ENCODE measurements at regions not wholly inside any gene's neighbourhood (a gene's known extent, or its start where the extent isn't known, plus 50 kb on each side); places are given as distances from the start of the nearest gene placed in this dataset.
A peak's percentile ranks its signal among the peaks of the same experiment; 100 is the strongest.

DNA sequence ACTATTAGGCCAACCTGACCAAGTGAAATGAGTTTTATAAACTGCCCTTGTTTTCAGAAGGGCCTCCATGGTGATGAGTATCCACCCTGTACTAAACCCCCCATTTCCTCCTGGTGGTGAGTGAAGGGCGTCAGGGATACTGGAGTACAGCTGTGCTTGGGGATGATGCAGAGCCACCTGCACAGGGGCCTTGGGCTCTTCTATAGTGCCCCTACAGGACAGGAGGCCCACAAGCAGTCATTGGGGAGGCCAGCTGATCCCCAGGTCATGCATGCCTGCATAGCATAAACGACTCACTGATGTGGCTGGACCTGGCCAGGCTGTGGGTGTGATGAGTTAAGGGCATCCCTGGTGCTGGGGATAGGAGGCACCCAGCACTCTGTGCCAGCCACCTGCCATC lies 114.1 kb upstream of the CELF2 start:
- no peak for DNase-seq

DNA sequence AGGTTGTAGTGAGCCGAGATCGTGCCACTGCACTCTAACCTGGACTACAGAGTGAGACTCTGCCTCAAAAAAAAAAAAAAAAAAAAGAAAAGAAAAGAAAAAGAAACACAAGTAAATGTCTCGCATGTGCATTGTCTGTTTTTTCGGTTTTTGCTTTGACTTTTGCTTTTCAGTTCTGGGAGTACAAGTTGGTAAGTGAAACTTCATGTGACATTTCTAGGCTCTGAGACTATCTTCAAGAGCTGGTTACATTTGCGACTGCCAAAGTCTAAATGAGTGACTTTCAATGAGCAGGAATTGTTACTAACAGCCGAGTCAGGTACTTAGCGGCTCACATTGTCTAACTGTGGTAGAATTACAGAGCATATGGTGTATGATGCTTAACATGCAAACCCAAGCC lies 107.0 kb upstream of the CELF2 start:
- DNase-seq, result no peak

DNA sequence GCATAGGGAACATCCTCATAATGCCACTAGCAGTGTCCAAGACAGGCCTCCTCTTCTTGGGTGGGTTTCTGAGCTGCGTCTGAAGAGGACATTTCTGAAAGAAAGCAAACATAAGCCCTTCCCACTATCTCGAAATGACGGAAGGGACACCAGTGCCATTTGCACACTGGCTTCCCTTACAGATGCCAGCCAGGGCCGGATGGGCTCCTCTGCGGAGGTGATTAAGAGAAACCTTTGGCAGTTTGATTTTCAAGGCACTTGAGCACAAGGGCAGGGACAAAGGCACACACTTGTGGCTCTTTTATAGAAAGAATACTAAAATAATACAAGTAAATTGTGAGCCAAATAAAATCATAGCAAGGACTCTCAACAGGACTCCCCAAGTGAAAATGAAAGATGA lies 106.6 kb upstream of the CELF2 start:
- DNase-seq, result no peak

DNA sequence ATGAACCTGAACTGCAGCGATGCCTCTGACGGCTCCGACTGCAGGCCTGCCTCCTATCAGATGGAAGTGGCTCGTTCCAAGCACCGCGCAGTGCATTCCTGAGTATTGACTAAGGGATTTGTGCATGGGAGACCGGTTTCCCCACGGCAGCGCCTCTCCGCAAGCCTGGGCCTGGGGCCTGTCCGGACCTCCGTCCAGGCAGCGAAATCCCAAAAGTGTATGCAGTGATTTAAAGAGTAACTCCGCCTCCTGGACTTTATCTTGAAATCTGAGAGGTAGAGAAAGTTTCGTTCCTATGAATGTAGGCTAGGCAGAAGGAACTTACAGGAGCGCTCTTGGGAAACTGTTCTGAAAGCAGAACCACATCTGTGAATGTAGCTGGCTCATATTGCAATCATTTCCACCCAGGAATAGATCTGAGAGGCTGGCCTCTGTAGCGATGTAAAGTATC lies 106.2 kb upstream of the CELF2 start:
- peak; percentile 96 for DNase-seq

DNA sequence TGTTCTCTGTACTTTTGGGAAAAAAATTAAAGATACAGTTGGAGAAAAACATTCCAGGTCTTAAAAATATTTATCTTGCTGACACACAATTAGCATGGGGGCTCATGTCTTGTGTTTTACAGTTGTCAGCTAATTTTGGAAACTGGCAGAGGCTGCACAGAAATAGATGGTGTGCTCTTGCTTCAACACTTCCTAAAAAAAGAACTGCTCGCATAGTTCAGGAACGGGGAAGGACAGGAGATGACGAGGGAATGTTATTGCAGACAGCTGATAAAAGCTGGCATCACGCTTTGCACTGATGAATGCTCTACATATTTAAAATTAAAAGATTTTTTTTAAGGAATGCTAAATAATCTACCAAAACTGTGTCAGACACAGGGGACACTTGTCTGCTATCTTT lies 103.5 kb upstream of the CELF2 start:
- DNase-seq, result no peak

DNA sequence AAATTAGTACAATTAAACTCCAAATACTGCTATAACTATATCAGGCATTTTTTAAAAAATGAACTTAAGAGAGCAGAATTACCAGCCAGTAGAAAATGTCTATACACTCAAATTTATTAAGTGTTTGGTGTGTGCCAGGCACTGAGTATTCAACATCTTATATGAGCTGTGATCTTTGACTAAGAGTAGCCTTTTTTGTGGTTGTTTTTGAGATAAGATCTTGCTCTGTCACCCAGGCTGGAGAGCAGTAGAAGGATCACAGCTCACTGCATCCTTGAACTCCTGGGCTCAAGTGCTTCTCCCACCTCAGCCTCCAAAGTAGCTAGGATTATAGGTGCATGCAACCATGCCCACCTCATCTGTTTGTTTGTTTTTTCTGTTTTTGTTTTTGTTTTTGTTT lies 102.5 kb upstream of the CELF2 start:
- DNase-seq, result no peak

DNA sequence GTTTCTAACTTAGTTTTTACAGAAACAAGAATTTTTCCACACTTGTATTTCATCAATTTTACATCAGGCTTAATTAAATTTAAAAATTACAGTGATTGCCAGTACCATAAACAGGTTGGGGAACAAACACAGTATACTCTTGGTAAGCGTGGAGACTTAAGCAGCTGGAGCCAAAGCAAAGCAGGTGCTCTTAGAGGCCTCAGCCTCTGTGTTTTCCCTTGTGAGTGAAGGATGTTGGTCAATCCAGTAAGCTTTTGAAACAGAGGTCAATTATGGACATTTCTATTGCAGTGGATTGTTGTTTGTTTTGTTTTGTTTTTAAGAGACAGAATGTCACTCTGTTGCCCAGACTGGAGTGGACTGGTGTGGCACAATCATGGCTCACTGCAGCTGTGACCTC lies 100.6 kb upstream of the CELF2 start:
- no peak for DNase-seq

DNA sequence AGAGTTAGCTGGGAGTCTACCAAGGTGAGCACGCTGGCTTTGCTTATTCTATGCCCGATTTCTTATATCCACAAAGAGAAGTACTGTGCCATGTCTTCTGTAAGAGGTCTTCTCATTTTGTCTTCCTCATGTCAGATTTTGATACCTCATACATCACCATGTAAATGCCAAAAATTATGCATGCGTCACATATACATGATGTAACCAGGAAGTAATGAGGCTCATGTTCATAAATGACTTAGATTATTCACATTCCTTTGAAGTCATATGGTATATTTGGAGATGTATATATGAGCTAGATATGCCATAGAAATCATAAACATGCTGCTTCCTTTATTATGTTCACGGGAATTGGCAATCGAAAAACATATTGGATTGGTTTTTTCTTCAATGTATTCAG lies 97.7 kb upstream of the CELF2 start:
- DNase-seq, result peak; percentile 43

DNA sequence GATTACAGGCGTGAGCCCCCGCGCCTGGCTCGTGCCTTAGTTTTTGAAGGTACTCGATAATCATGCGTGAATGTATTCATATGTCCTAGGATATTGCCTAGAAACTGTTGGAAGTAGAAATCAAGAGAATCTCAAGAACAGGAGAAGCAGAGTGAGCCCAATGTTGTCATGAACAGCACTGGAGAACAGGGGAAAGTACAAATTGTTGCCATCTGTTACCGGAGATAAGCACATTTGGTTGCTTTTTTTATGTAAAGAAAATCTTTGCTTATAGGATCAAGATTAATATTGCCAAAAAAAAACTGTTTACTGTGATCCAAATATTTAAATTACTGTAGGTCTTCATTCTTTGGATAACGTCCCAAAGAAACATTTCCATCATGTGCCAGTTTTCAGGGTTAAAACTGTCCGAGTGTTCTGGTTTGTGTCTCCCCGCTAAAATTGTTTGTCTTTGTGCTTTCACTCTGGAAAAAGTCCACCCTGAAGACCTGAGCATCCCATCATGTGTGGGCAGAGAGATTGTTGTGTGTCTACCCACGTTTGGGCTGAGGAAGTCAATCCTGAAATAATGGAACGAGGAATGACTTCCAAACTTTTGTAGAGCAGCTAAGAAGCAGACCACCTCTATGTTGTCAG lies 95.7 kb upstream of the CELF2 start:
- no peak for DNase-seq

DNA sequence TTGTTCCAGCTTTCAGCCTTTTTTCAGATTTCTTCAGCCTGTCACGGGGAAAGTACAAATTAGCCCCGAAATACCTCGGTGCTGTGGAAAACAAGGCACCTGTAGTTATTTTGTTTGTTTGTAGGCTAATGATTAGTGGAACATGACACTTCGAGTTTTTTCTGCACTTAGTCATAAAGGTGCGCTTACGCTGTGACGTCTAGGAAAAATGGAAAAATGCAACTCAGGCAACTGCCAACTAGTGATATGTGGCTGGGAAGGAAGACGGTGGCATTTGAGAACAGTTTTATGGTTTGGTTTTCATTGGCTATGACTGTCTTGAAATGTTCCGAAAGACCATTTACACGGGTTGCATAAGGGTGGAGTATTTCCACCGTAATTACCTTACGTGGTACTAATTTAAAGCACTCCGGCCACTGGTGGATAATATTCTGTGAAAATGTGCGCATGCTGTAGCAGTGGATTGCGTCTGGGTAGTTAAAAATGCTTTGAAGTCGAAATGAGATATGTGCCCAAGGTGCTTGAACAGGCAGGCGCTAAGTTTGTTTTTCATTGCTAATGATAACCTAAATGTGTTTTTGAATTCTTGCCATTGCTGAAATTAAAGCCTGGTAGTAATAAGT lies 94.5 kb upstream of the CELF2 start:
- DNase-seq, result no peak

DNA sequence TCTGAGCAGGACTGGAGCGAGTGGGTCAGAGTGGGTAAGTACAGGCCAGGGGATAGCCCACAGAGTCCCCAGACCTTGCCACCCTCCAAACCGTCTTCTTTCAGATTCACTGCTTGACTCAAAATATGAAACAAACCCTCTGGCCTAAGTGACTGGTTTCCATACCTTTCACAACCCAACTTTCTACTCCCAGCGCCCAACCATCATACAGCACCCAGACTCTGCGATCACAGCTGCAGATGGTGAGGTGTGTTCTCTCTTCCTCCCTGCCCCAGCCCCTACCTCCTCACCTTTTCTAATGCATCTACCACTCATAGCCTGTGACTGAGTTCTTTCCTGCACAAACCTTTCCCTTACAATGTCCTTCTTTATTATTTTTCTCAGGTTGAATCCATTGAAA lies 92.0 kb upstream of the CELF2 start:
- DNase-seq, result no peak

DNA sequence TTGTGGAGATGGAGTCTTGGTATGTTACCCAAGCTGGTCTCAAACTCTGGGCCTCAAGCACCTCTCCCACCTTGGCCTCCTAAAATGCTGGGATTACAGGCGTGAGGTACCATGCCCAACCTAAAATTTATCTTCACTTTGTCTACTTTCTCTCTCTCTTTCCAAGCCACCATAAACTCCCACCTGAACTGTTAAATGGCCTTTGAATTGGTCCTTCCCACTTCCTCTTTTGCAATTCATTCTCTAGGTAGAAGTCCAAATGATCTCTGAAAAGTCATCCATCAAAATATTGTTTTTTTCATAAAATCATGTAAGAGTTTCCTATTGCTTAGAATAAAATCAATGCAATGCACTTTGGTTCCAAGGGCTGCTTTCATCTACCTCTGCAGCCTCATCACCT lies 90.1 kb upstream of the CELF2 start:
- DNase-seq, result no peak

DNA sequence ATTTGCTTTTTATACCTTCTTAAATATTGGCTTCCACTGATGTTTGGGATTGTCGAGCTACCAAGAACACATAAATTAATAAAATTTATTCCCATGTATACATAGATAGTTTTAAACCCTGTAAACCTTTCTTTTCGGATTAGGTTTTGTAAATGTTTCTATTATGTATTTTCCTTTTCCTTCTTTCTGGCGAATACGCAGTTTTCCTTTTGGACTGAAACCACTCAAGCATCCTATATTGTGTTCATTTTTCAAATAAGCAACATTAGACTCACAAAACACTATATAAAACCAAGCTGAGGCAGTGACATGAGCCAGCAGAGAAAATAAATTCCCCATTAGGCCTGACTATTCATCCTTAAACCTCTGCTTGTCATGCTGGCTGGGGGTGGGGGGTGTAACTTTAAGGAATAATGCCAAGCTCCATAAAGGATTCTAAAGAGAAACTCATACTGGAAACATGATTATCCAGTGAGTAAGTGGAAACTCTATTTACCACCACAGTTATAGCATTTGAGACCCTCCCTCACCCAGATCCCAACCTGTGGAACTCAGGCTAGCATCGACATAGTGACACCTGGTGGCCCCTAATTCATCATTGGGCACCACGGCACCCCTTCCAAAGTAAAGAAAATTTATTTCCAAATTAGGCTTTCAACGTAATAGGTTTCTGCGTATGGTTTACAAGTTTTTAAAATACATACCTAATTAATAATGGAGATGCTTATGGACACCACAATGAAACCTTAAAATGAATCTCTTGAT lies 86.5 kb upstream of the CELF2 start:
- DNase-seq, result no peak

DNA sequence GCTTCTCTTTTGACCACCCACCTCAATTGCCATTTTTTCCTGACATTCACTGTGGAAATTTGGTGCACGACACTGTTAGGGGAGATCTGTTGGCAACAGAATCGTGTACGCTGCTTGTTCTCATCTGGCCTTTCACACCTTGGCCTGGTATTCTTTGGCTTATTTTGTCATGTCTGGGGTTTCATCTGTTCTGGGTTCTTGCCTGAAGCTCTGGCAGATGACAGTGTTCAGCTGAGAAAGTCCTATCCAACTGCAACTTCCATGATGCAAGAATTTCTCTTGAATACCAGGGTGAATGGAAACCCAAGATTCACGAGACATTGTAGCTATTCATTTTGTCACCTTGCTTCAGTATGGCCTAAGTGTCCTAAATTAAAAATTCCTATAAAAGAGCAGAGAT lies 82.6 kb upstream of the CELF2 start:
- DNase-seq, result no peak

DNA sequence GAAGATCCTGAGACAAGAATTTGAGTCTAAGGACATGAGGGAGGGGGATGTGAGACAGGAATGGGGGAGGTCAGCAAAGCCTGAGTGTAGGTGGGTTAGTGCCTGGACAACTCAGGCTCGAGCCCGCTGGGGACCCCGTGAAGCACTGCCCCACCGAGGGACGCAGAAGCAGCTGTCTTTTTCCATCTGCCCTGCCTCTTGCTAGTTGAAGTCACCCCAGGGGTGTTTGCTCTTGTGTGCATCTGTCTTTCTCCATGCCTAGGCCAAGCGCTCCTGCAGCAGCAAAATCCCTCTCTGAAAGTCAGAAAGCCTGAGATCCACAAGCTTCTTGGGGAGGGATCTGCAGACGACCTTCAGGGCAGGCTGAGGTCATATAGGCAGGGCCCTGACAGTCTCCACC lies 79.0 kb upstream of the CELF2 start:
- no peak for DNase-seq

DNA sequence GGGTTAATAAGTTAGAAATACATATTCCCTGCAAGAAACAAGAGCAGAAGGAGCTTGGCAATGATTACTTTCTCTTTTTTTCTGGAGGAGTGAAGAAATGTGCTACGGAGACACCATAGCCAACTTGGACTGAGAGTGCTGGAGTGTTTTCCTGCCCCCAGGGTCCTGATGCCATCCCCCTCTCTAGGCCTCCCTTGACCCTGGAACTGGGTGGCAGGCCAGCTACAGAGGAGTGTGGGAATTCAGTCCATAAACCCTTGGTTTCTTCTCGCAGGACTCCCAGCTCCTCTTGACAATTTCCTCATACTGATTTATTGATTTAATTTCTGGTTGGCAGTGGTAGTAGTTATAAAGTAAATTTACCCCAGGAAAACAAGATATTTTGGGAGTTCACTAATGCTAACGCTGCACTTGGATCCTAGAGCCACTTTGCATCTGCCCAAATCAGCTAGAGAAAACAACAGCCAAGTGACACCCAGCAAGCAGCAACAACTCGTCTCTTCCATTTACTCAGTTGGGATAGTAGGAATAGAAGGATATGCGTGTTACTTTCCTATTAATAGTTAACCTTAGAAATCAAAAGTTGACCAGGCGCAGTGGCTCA lies 76.4 kb upstream of the CELF2 start:
- no peak for DNase-seq

DNA sequence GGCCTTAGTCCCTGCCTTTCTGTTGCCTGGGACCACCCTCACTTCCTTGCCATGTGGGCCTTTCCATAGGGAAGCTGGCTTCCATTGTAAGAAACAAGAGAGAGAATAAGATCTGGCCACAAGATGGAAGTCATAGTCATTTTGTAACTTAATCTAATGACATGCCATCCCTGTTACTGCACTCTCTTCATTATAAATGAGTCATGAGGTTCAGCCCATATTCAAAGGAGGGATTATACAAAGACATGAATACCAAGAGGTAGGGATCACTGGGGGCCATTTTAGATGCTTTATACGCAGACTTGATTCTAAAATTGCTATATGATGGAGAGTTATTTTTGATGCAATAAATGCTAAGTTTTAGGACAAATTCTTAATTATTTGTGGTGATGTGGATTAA lies 75.2 kb upstream of the CELF2 start:
- DNase-seq, result peak; percentile 14

DNA sequence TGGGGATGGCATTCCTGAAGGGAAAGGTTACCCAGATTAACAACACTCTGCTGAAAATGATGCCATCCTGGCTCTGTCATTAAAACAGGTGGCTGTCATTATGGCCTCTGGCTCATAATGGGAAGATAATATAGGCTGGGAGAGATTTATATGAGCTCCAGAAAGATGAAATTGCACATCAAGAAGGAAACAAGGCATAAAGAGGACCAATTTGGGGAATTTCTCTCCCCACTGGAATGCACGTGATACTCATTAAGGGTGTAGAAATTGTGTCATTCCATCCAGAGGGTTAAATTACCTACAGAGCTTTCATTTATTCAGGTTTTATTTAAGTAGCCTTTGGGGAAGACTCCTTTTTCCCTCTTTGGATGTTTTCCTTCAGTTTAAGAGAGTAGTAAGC lies 71.6 kb upstream of the CELF2 start:
- DNase-seq, result no peak

DNA sequence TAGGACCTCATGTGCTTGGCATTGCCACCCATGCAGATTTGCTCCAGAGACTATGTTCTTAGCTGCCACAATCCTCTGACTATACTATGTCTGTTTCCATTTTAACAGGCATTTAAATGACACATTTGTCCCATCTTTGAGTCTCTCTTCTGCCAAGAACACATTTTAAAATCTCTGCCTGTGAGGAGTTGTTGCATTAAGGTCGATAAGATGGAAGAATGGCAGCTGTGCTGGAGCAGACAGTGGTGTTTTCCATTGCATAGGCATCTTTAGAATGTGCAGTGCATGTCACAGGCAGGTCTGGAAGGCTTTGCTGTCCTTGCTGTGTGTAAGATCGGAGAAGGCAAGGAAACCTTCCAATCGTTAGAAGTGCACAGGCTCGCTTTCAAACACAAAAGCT lies 70.9 kb upstream of the CELF2 start:
- DNase-seq, result no peak

DNA sequence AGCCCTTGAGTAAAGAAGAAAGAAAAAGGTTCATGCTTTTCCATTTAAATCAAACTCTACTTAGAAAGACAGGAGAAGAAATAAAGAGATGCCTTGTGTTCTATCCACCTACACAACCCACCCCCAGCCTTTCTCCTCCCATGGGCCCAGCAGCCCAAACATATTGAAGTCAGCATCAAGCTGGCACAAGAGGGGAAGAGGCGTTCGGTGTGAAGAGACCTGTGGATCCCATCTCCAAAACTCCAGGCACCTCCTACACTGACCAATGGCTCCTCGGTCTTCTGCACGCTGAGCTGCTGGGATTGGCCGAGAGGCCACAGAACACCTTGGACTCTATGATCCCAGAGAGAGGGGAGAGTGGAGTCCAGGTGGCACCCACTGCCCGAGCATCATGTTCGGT lies 66.0 kb upstream of the CELF2 start:
- no peak for DNase-seq

DNA sequence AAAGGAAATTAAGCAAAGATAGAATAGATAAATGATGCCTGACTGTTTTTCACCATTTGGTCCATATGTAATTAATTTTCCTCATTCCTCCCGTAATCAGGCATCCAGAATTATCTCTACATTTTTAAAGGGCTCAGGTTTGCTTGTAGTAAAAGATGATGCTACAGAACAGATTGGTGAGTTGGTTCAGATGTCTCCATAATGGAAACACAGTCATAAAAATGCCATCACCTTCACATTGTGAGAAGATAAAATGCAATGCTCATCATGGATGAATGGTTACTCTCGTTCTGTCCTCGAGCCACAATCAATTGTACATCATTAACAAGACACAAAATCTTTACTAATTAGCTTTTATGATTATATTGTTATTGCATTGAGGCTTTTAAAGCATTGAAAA lies 64.9 kb upstream of the CELF2 start:
- no peak for DNase-seq

DNA sequence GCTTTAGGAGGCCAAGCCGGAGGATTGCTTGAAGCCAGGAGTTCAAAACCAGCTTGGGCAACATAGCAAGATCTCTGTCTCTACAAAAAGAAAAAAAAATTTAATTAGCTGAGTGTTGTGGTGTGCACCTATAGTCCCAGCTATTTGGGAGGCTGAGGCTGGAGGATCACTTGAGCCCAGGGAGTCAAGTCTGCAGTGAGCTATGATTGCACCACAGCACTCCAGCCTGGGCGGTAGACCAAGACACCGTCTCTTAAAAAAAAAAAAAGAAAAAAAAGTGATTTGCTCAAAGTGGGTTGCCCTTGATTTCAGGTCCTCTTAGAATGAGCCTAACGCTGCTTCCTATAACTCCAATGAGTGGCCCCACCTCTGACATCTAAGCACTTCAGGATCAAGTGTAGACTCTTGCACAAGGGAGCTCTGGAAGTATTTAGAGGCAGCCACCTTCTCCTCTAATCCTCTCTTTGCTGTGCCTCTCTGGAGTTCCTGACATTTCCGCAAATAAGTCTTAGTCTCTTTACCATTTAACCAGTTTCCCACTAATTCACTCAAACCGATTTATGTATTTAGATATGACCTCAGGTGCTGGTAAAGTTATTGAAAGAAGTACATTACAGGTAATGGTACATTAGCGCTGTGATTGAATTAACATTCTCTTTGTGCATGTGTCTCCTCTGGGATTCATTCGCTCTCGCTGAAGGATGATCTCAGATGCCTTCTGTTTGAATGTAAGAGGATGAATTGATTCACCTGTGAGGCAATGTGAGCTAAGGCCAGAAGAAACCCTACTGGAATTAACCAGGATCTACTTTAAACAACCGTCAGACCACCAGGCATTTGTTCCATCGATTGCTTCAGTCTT lies 60.8 kb upstream of the CELF2 start:
- no peak for DNase-seq

DNA sequence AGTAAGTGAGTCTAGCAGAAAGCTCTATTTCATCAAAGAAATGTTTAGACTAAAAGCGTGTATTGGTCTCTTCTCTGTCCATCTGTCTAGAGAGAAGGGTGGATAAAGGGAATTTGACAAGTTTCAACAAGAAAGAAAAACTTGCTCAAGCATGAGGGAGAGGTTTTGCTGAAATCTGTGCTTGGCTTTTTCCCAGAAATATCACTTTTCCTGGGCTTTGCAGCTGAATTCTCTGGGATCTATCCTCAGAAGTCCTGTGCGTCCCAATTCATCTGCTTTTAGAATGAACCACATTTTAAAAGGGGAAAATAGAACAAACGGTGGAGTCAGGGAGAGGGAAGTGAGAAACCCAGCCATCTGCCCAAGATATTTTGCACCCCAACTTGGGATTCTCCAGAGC lies 59.6 kb upstream of the CELF2 start:
- no peak for DNase-seq
